Peyer's patch (tissue), 4 donors: ENCODE measurements at regions not wholly inside any gene's neighbourhood (a gene's known extent, or its start where the extent isn't known, plus 50 kb on each side); places are given as distances from the start of the nearest gene placed in this dataset.

ENCODE experiments used
- CTCF ChIP-seq, 6 experiments: fragments of 450-650 bp in 4 of 6; fragments of 200-600 bp in 2 of 6; sonication (generic) in 1 of 6; IDR thresholded peaks; one replicate each; pipeline ENCODE4 v1.5.1; 2017 to 2019; ENCODE audit warnings: antibody characterized with exemption in 6 of 6, mild to moderate bottlenecking in 3 of 6, moderate library complexity in 1 of 6
- POLR2A ChIP-seq, 2 donors: fragments of 450-650 bp; IDR thresholded peaks; one replicate each; pipeline ENCODE4 v1.5.1; 2017; ENCODE audit warnings: antibody characterized with exemption in 2 of 2, mild to moderate bottlenecking in 2 of 2, moderate library complexity in 2 of 2

- TF ChIP-seq CTCF (IDR thresholded peaks at IDR 0.05) (no peak), POLR2A (IDR thresholded peaks at IDR 0.05) (peak in 1 of 2 donors; percentile 15)
These were observed 647.8 kb downstream of the TMEM121 start for GRCh38 chr14:106174206-106174605.
